H1 (cell line): ENCODE measurements at regions not wholly inside any gene's neighbourhood (a gene's known extent, or its start where the extent isn't known, plus 50 kb on each side); places are given as distances from the start of the nearest gene placed in this dataset.

Source experiments
- CTCF ChIA-PET: fragments of 300-600 bp; sonication (Branson Sonifier 250); formaldehyde crosslinking; loops from one replicate; lab custom pipeline; 2021; ENCODE audit not compliant: partially characterized antibody; lab: Charles Lee
- POLR2A ChIA-PET: fragments of 300-600 bp; sonication (Branson Sonifier 250); formaldehyde crosslinking; loops from one replicate; lab custom pipeline; 2021; ENCODE audit warnings: inconsistent platforms; ENCODE audit not compliant: partially characterized antibody; lab: Charles Lee
- DNase-seq, 2 experiments: peaks; one replicate each; pipeline versions ENCODE4 v3.0.0 to v3.0.0-alpha.2; 2010 to 2022; ENCODE audit warnings: low spot score in 2 of 2, low read depth in 1 of 2, mixed read lengths in 1 of 2
- FAIRE-seq: peaks from 2 replicates; lab custom pipeline; 2011; peaks lifted over from hg19 to GRCh38; lab: Jason Lieb, UNC
- H2AFZ ChIP-seq: 2 replicates; pipeline ENCODE4 v1.8.1; 2012; ENCODE audit warnings: low read length, inconsistent platforms
- H2AK5ac ChIP-seq: 2 replicates; pipeline ENCODE4 v1.6.1; 2013; ENCODE audit warnings: low read depth, low read length
- H2BK120ac ChIP-seq: replicated peaks from 2 replicates; pipeline ENCODE3; 2013; ENCODE audit warnings: low read depth, low read length, inconsistent platforms
- H2BK12ac ChIP-seq: 2 replicates; pipeline ENCODE4 v1.6.1; 2013; ENCODE audit warnings: low read depth, low read length
- H2BK15ac ChIP-seq: 2 replicates; pipeline ENCODE4 v1.6.1; 2013; ENCODE audit warnings: low read length
- H2BK20ac ChIP-seq: 2 replicates; pipeline ENCODE4 v1.6.1; 2013; ENCODE audit warnings: low read length
- H2BK5ac ChIP-seq: 2 replicates; pipeline ENCODE4 v1.6.1; 2013; ENCODE audit warnings: low read depth, low read length
- H3K14ac ChIP-seq: 2 replicates; pipeline ENCODE4 v1.6.1; 2013; ENCODE audit warnings: inconsistent platforms; ENCODE audit not compliant: insufficient read length
- H3K18ac ChIP-seq: 2 replicates; pipeline ENCODE4 v1.6.1; 2013; ENCODE audit warnings: low read length; ENCODE audit errors: extremely low read depth
- H3K23ac ChIP-seq: 2 replicates; pipeline ENCODE4 v1.6.1; 2013; ENCODE audit warnings: inconsistent platforms; ENCODE audit not compliant: insufficient read length
- H3K23me2 ChIP-seq: 2 replicates; pipeline ENCODE4 v1.6.1; 2013; ENCODE audit warnings: low read depth, low read length
- H3K27ac ChIP-seq: 2 replicates; pipeline ENCODE4 v1.6.1; 2011; ENCODE audit warnings: low read depth, low read length, inconsistent platforms
- H3K27me3 ChIP-seq, 4 experiments: replicated peaks in 1 of 4; 1 replicate in 1 of 4; 2 replicates in 3 of 4; pipeline versions ENCODE4 v1.6.1 to v1.8.1; 2011 to 2013; ENCODE audit warnings: low read length in 3 of 4, mild to moderate bottlenecking in 3 of 4, inconsistent platforms in 2 of 4, mixed read lengths in 2 of 4, moderate library complexity in 1 of 4; ENCODE audit not compliant: control insufficient read depth in 3 of 4, insufficient read depth in 3 of 4; ENCODE audit errors: extremely low read depth in 1 of 4
- H3K36me3 ChIP-seq, 4 experiments: 2 replicates each; pipeline versions ENCODE4 v1.6.1 to v1.8.1; 2011 to 2013; ENCODE audit warnings: mild to moderate bottlenecking in 4 of 4, low read length in 3 of 4, moderate library complexity in 2 of 4, control low read depth in 1 of 4, inconsistent platforms in 1 of 4; ENCODE audit not compliant: insufficient read depth in 4 of 4, control insufficient read depth in 2 of 4
- H3K4ac ChIP-seq: replicated peaks from 2 replicates; pipeline ENCODE3; 2013; ENCODE audit warnings: low read length, low read depth, mixed read lengths, inconsistent platforms; ENCODE audit not compliant: insufficient read length
- H3K4me1 ChIP-seq, 4 experiments: replicated peaks in 1 of 4; 1 replicate in 1 of 4; 2 replicates in 3 of 4; pipeline versions ENCODE4 v1.6.1 to v1.8.1; 2011 to 2013; ENCODE audit warnings: low read length in 3 of 4, inconsistent platforms in 2 of 4, mixed read lengths in 1 of 4; ENCODE audit not compliant: insufficient read depth in 4 of 4, control insufficient read depth in 3 of 4
- H3K4me2 ChIP-seq, 2 experiments: 2 replicates each; pipeline versions ENCODE4 v1.6.1 to v1.8.1; 2011 to 2013; ENCODE audit warnings: low read depth in 2 of 2, low read length in 2 of 2, control low read depth in 1 of 2, inconsistent platforms in 1 of 2, mild to moderate bottlenecking in 1 of 2; ENCODE audit not compliant: insufficient read depth in 1 of 2
- H3K4me3 ChIP-seq, 4 experiments: fragments of 200-600, 300-600 bp in 1 of 4; sonication (generic), shearing (Covaris generic), sonication (Bioruptor Twin) in 1 of 4; 2 replicates each; pipeline versions ENCODE4 v1.5.1 to v1.8.1; 2011 to 2016; ENCODE audit warnings: low read length in 4 of 4, low read depth in 3 of 4, control low read depth in 2 of 4, inconsistent platforms in 2 of 4, mild to moderate bottlenecking in 2 of 4, mixed read lengths in 1 of 4, moderate library complexity in 1 of 4; ENCODE audit not compliant: insufficient read depth in 2 of 4; ENCODE audit errors: extremely low read depth in 1 of 4
- H3K56ac ChIP-seq: replicated peaks from 2 replicates; pipeline ENCODE3; 2013; ENCODE audit warnings: low read depth, mild to moderate bottlenecking, mixed read lengths, low read length, inconsistent platforms; ENCODE audit not compliant: insufficient read length
- H3K79me1 ChIP-seq: 2 replicates; pipeline ENCODE4 v1.6.1; 2013; ENCODE audit warnings: low read depth, low read length, control low read depth
- H3K79me2 ChIP-seq, 2 experiments: 2 replicates each; pipeline versions ENCODE4 v1.6.1 to v1.8.1; 2012 to 2013; ENCODE audit warnings: low read length in 2 of 2, mild to moderate bottlenecking in 2 of 2, inconsistent platforms in 1 of 2; ENCODE audit not compliant: insufficient read depth in 2 of 2, control insufficient read depth in 1 of 2
- H3K9ac ChIP-seq, 4 experiments: replicated peaks in 1 of 4; 1 replicate in 1 of 4; 2 replicates in 3 of 4; pipeline versions ENCODE4 v1.6.1 to v1.8.1; 2011 to 2013; ENCODE audit warnings: low read depth in 3 of 4, low read length in 3 of 4, control low read depth in 2 of 4, mild to moderate bottlenecking in 2 of 4, moderate library complexity in 2 of 4, inconsistent platforms in 1 of 4; ENCODE audit errors: extremely low read depth in 1 of 4
- H3K9me3 ChIP-seq, 2 experiments: 2 replicates each; pipeline versions ENCODE4 v1.6.1 to v1.8.1; 2012 to 2013; ENCODE audit warnings: mild to moderate bottlenecking in 2 of 2, moderate library complexity in 2 of 2, control low read depth in 1 of 2, inconsistent platforms in 1 of 2, low read depth in 1 of 2, low read length in 1 of 2, mixed read lengths in 1 of 2; ENCODE audit not compliant: insufficient read depth in 2 of 2
- H4K20me1 ChIP-seq, 2 experiments: replicated peaks in 1 of 2; 2 replicates each; pipeline versions ENCODE3 to v1.8.1; 2011 to 2013; ENCODE audit warnings: inconsistent platforms in 2 of 2, low read length in 2 of 2, mild to moderate bottlenecking in 1 of 2; ENCODE audit not compliant: insufficient read depth in 2 of 2, control insufficient read depth in 1 of 2
- H4K5ac ChIP-seq: 2 replicates; pipeline ENCODE4 v1.6.1; 2013; ENCODE audit warnings: low read length, low read depth, mixed read lengths, inconsistent platforms; ENCODE audit not compliant: insufficient read length
- H4K8ac ChIP-seq: 2 replicates; pipeline ENCODE4 v1.8.0; 2013; ENCODE audit warnings: mild to moderate bottlenecking, moderate library complexity, low read length, inconsistent platforms; ENCODE audit not compliant: insufficient read depth; ENCODE audit errors: extremely low read depth
- H4K91ac ChIP-seq: replicated peaks from 2 replicates; pipeline ENCODE3; 2013; ENCODE audit warnings: low read length, mixed read lengths, inconsistent platforms; ENCODE audit not compliant: insufficient read length
- CBX5 ChIP-seq: fragments of 300-800, 300-1000 bp; sonication (generic); IDR thresholded peaks from 2 replicates; pipeline ENCODE4 v1.7.1; 2016; ENCODE audit warnings: antibody characterized with exemption, low read length, low read depth
- CBX8 ChIP-seq: fragments of 300-800, 300-1000 bp; sonication (generic); IDR thresholded peaks from 2 replicates; pipeline ENCODE4 v1.7.1; 2016; ENCODE audit warnings: low read depth, low read length, borderline replicate concordance
- JUND ChIP-seq: IDR thresholded peaks from 2 replicates; pipeline ENCODE4 v1.6.1; 2011; ENCODE audit warnings: mild to moderate bottlenecking, improper control_type of control experiment, low read length
- NANOG ChIP-seq: IDR thresholded peaks from 2 replicates; pipeline ENCODE4 v1.6.1; 2011; ENCODE audit warnings: low read length, low read depth, mild to moderate bottlenecking, inconsistent platforms; ENCODE audit not compliant: insufficient read depth, poor library complexity, severe bottlenecking
- PHF8 ChIP-seq: fragments of 200-600 bp; sonication (generic); conservative IDR thresholded peaks from 2 replicates; pipeline ENCODE4 v1.7.1; 2012; ENCODE audit warnings: low read depth, mild to moderate bottlenecking, inconsistent platforms, low read length, moderate library complexity
- POLR2A ChIP-seq, 2 experiments: IDR thresholded peaks; 1 replicate in 1 of 2; 2 replicates in 1 of 2; pipeline ENCODE4 v1.6.1; 2011; ENCODE audit warnings: low read depth in 2 of 2, low read length in 2 of 2, mild to moderate bottlenecking in 2 of 2; ENCODE audit errors: control extremely low read depth in 1 of 2
- POU5F1 ChIP-seq: IDR thresholded peaks from 2 replicates; pipeline ENCODE4 v1.6.1; 2011; ENCODE audit warnings: low read depth, mild to moderate bottlenecking, low read length, moderate library complexity
- RAD21 ChIP-seq, 2 experiments: IDR thresholded peaks in 1 of 2; conservative IDR thresholded peaks in 1 of 2; 2 replicates each; pipeline ENCODE4 v1.6.1; 2011; ENCODE audit warnings: low read depth in 2 of 2, low read length in 2 of 2, improper control_type of control experiment in 1 of 2, inconsistent platforms in 1 of 2, mild to moderate bottlenecking in 1 of 2, moderate library complexity in 1 of 2
- TF ChIP-seq, protein P1 (sequence below): IDR thresholded peaks from 2 replicates; pipeline ENCODE4 v1.6.1; 2012; ENCODE audit warnings: low read length, inconsistent platforms
- TF ChIP-seq, protein P2 (sequence below), 3 experiments: IDR thresholded peaks; 1 replicate in 2 of 3; 2 replicates in 1 of 3; pipeline versions ENCODE4 v1.5.1 to v1.6.1; 2011; ENCODE audit warnings: low read length in 3 of 3, mild to moderate bottlenecking in 3 of 3, inconsistent platforms in 2 of 3, low read depth in 1 of 3, moderate library complexity in 1 of 3; ENCODE audit not compliant: insufficient read depth in 1 of 3; ENCODE audit errors: control extremely low read depth in 1 of 3
- TF ChIP-seq, protein P3 (sequence below): IDR thresholded peaks from 2 replicates; pipeline ENCODE4 v1.6.1; 2011; ENCODE audit warnings: low read depth, mild to moderate bottlenecking, low read length; ENCODE audit not compliant: insufficient read depth

DNA sequence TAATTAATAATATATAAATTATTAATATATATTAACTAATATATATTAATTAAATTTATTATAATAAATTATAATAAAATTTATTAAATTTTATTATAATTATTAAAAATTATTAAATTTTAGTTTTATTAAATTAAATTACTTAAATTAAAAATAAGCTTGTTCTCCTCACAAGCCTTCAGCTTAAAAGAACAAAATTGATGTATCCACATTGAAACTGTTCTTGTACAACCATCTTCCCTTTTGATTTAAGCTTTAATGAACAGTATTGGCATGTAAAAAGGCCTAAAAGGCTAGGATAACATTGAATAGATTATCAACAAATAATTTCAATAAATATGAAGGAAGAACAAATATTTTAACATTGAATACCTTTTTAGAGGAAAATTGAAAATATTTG is 62.4 kb upstream of the XIRP2 start:
- no peaks in the 10 kb centered on the region for H3K9me3 ChIP-seq
- no peak overlapping the region for H2AFZ ChIP-seq
- H3K27ac ChIP-seq, result no peak overlapping the region
- H2BK15ac ChIP-seq, result no peak overlapping the region
- no peak overlapping the region for H3K56ac ChIP-seq
- DNase-seq (no peak), FAIRE-seq (no peak)
- H2AK5ac ChIP-seq, result no peak overlapping the region
- H3K23ac ChIP-seq, result no peak overlapping the region
- H3K27me3 ChIP-seq, result no peaks in the 10 kb centered on the region
- no peak overlapping the region for H3K4me3 ChIP-seq
- H4K91ac ChIP-seq, result no peak overlapping the region
- H4K8ac ChIP-seq, result no peak overlapping the region
- H3K9ac ChIP-seq, result no peak overlapping the region
- no peak overlapping the region for H3K4me2 ChIP-seq
- H2BK5ac ChIP-seq, result no peak overlapping the region
- CTCF ChIA-PET, result no interaction called here
- H4K5ac ChIP-seq, result no peak overlapping the region
- H2BK12ac ChIP-seq, result no peak overlapping the region
- H3K18ac ChIP-seq, result no peak overlapping the region
- no peaks in the 10 kb centered on the region for H4K20me1 ChIP-seq
- no peaks in the 10 kb centered on the region for H3K23me2 ChIP-seq
- H3K14ac ChIP-seq, result no peak overlapping the region
- H3K79me2 ChIP-seq, result no peaks in the 10 kb centered on the region
- POLR2A ChIA-PET, result no interaction called here
- no peak overlapping the region for H2BK20ac ChIP-seq
- no peak overlapping the region for H3K4ac ChIP-seq
- no peak overlapping the region for H2BK120ac ChIP-seq
- no peaks in the 10 kb centered on the region for H3K36me3 ChIP-seq
- no peaks in the 10 kb centered on the region for H3K4me1 ChIP-seq
- H3K79me1 ChIP-seq, result no peaks in the 10 kb centered on the region
- TF ChIP-seq RAD21 (IDR thresholded peaks at IDR 0.05 in 1 of 2, conservative IDR thresholded peaks at IDR 0.05 in 1 of 2; ENCODE audit: low read depth in 2 of 2, low read length in 2 of 2) (no peak), POLR2A (IDR thresholded peaks at IDR 0.05; ENCODE audit: control extremely low read depth in 1 of 2, low read depth in 2 of 2, low read length in 2 of 2) (no peak), POU5F1 (no peak), PHF8 (no peak), CBX5 (no peak), NANOG (no peak), JUND (no peak), CBX8 (no peak)
- TF ChIP-seq, protein P1, sequence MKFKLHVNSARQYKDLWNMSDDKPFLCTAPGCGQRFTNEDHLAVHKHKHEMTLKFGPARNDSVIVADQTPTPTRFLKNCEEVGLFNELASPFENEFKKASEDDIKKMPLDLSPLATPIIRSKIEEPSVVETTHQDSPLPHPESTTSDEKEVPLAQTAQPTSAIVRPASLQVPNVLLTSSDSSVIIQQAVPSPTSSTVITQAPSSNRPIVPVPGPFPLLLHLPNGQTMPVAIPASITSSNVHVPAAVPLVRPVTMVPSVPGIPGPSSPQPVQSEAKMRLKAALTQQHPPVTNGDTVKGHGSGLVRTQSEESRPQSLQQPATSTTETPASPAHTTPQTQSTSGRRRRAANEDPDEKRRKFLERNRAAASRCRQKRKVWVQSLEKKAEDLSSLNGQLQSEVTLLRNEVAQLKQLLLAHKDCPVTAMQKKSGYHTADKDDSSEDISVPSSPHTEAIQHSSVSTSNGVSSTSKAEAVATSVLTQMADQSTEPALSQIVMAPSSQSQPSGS, result no peak
- TF ChIP-seq, protein P2, sequence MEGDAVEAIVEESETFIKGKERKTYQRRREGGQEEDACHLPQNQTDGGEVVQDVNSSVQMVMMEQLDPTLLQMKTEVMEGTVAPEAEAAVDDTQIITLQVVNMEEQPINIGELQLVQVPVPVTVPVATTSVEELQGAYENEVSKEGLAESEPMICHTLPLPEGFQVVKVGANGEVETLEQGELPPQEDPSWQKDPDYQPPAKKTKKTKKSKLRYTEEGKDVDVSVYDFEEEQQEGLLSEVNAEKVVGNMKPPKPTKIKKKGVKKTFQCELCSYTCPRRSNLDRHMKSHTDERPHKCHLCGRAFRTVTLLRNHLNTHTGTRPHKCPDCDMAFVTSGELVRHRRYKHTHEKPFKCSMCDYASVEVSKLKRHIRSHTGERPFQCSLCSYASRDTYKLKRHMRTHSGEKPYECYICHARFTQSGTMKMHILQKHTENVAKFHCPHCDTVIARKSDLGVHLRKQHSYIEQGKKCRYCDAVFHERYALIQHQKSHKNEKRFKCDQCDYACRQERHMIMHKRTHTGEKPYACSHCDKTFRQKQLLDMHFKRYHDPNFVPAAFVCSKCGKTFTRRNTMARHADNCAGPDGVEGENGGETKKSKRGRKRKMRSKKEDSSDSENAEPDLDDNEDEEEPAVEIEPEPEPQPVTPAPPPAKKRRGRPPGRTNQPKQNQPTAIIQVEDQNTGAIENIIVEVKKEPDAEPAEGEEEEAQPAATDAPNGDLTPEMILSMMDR (IDR thresholded peaks at IDR 0.05; ENCODE audit: control extremely low read depth in 1 of 3, insufficient read depth in 1 of 3, low read depth in 1 of 3, low read length in 3 of 3), result no peak
- TF ChIP-seq, protein P3, sequence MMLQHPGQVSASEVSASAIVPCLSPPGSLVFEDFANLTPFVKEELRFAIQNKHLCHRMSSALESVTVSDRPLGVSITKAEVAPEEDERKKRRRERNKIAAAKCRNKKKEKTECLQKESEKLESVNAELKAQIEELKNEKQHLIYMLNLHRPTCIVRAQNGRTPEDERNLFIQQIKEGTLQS, result no peak
